ENCODE measurements at regions not wholly inside any gene's neighbourhood (a gene's known extent, or its start where the extent isn't known, plus 50 kb on each side); places are given as distances from the start of the nearest gene placed in this dataset.

- no peak for DNase-seq (ENCODE audit: low spot score)
- no peak for TF ChIP-seq CTCF (IDR thresholded peaks at IDR 0.05; ENCODE audit: extremely low read depth, missing control alignments)
Observed at GRCh38 chr2:35378791-35379190, 976.8 kb upstream of the CRIM1 start.

GRCh38 chr2:35374845-35375244 is 980.7 kb upstream of the CRIM1 start:
- DNase-seq (ENCODE audit: low spot score), result no peak
- TF ChIP-seq CTCF (IDR thresholded peaks at IDR 0.05; ENCODE audit: extremely low read depth, missing control alignments), result no peak

GRCh38 chr2:35365859-35366258 is 989.7 kb upstream of the CRIM1 start:
- TF ChIP-seq CTCF (IDR thresholded peaks at IDR 0.05; ENCODE audit: extremely low read depth, missing control alignments), result no peak
- no peak for DNase-seq (ENCODE audit: low spot score)

- no peak for DNase-seq (ENCODE audit: low spot score)
- no peak for TF ChIP-seq CTCF (IDR thresholded peaks at IDR 0.05; ENCODE audit: extremely low read depth, missing control alignments)
Observed at GRCh38 chr2:35356332-35356731, 999.2 kb upstream of the CRIM1 start.

GRCh38 chr2:35355056-35355455 is 1000.5 kb upstream of the CRIM1 start:
- TF ChIP-seq CTCF (IDR thresholded peaks at IDR 0.05; ENCODE audit: extremely low read depth, missing control alignments), result no peak
- DNase-seq (ENCODE audit: low spot score), result no peak

GRCh38 chr2:35347561-35347960 is 1008.0 kb upstream of the CRIM1 start:
- no peak for DNase-seq (ENCODE audit: low spot score)
- no peak for TF ChIP-seq CTCF (IDR thresholded peaks at IDR 0.05; ENCODE audit: extremely low read depth, missing control alignments)

- TF ChIP-seq CTCF (IDR thresholded peaks at IDR 0.05; ENCODE audit: extremely low read depth, missing control alignments), result no peak
- DNase-seq (ENCODE audit: low spot score), result no peak
Observed at GRCh38 chr2:35343135-35343534, 1012.4 kb upstream of the CRIM1 start.
